ENCODE measurements at regions not wholly inside any gene's neighbourhood (a gene's known extent, or its start where the extent isn't known, plus 50 kb on each side); places are given as distances from the start of the nearest gene placed in this dataset.

- no peak for DNase-seq (ENCODE audit: low spot score)
Observed at GRCh38 chr22:26894362-26894761, 237.0 kb downstream of the MIAT start.

- DNase-seq (ENCODE audit: low spot score): no peak
Observed at GRCh38 chr22:26894766-26895485, 237.5 kb downstream of the MIAT start.

- no peak for DNase-seq (ENCODE audit: low spot score)
Observed at GRCh38 chr22:26897384-26897783, 240.0 kb downstream of the MIAT start.

- no peak for DNase-seq (ENCODE audit: low spot score)
Observed at GRCh38 chr22:26898946-26899605, 241.7 kb downstream of the MIAT start.

GRCh38 chr22:26900787-26901186 is 243.4 kb downstream of the MIAT start:
- no peak for DNase-seq (ENCODE audit: low spot score)

- DNase-seq (ENCODE audit: low spot score): no peak
Observed at GRCh38 chr22:26901198-26901816, 243.9 kb downstream of the MIAT start.

GRCh38 chr22:26902401-26903029 is 245.1 kb downstream of the MIAT start:
- peak; percentile 3 for DNase-seq (ENCODE audit: low spot score)

GRCh38 chr22:26903030-26903856 is 245.9 kb downstream of the MIAT start:
- no peak for DNase-seq (ENCODE audit: low spot score)

GRCh38 chr22:26904483-26904882 is 247.1 kb downstream of the MIAT start:
- no peak for DNase-seq (ENCODE audit: low spot score)

GRCh38 chr22:26905076-26905475 is 247.7 kb downstream of the MIAT start:
- no peak for DNase-seq (ENCODE audit: low spot score)

- no peak for DNase-seq (ENCODE audit: low spot score)
Observed at GRCh38 chr22:26905640-26906039, 248.3 kb downstream of the MIAT start.

GRCh38 chr22:26906464-26906863 is 249.1 kb downstream of the MIAT start:
- DNase-seq (ENCODE audit: low spot score): no peak

- no peak for DNase-seq (ENCODE audit: low spot score)
Observed at GRCh38 chr22:26907366-26907765, 250.0 kb downstream of the MIAT start.

GRCh38 chr22:26910845-26911244 is 253.5 kb downstream of the MIAT start:
- DNase-seq (ENCODE audit: low spot score): no peak

- DNase-seq (ENCODE audit: low spot score): no peak
Observed at GRCh38 chr22:26912655-26913345, 255.4 kb downstream of the MIAT start.

- no peak for DNase-seq (ENCODE audit: low spot score)
Observed at GRCh38 chr22:26914519-26915185, 257.3 kb downstream of the MIAT start.

- no peak for DNase-seq (ENCODE audit: low spot score)
Observed at GRCh38 chr22:26916236-26916635, 258.8 kb downstream of the MIAT start.

GRCh38 chr22:26918226-26918625 is 260.8 kb downstream of the MIAT start:
- DNase-seq (ENCODE audit: low spot score): peak; percentile 3

- DNase-seq (ENCODE audit: low spot score): no peak
Observed at GRCh38 chr22:26921726-26922125, 264.3 kb downstream of the MIAT start.

GRCh38 chr22:26922806-26923205 is 265.4 kb downstream of the MIAT start:
- no peak for DNase-seq (ENCODE audit: low spot score)

GRCh38 chr22:26923531-26923930 is 266.1 kb downstream of the MIAT start:
- DNase-seq (ENCODE audit: low spot score): no peak
